Cardiac muscle cell (in vitro differentiated cells and primary cell): ENCODE measurements at regions not wholly inside any gene's neighbourhood (a gene's known extent, or its start where the extent isn't known, plus 50 kb on each side); places are given as distances from the start of the nearest gene placed in this dataset.

Experiments
- DNase-seq, 2 donors: peaks; one replicate each; pipeline versions ENCODE4 v3.0.0 to v3.0.0-alpha.2; 2010 to 2017; ENCODE audit warnings: low read depth in 1 of 2, low spot score in 1 of 2
- H3K27ac ChIP-seq: fragments of 200-600 bp; sonication (generic); 2 replicates; pipeline ENCODE4 v1.5.1; 2016
- H3K27me3 ChIP-seq: fragments of 200-600 bp; sonication (generic); 2 replicates; pipeline ENCODE4 v1.6.0; 2016; ENCODE audit warnings: control low read depth
- H3K36me3 ChIP-seq: fragments of 200-600 bp; sonication (generic); 2 replicates; pipeline ENCODE4 v1.5.1; 2016; ENCODE audit warnings: control low read depth
- H3K4me1 ChIP-seq: fragments of 200-600 bp; sonication (generic); 2 replicates; pipeline ENCODE4 v1.8.1; 2017; ENCODE audit warnings: low read depth, mild to moderate bottlenecking, mixed run types
- H3K4me3 ChIP-seq: fragments of 200-600 bp; sonication (generic); 2 replicates; pipeline ENCODE4 v1.5.1; 2016; ENCODE audit warnings: mild to moderate bottlenecking
- H3K9me3 ChIP-seq: fragments of 200-600 bp; sonication (generic); 2 replicates; pipeline ENCODE4 v1.5.1; 2017; ENCODE audit warnings: low read depth, mild to moderate bottlenecking, control low read depth
- CTCF ChIP-seq: IDR thresholded peaks from 2 replicates; pipeline ENCODE4 v1.5.1; 2012; ENCODE audit warnings: low read depth, mild to moderate bottlenecking, low read length

GRCh38 chr1:9419369-9420041, 119.8 kb upstream of the SLC25A33 start:
- peaks cover 1% of the 10 kb centered on the region for H3K4me1 ChIP-seq
- no peak for TF ChIP-seq CTCF
- H3K27ac ChIP-seq = no peak overlapping the region
- no peaks in the 10 kb centered on the region for H3K9me3 ChIP-seq
- no peak for DNase-seq
- no peak overlapping the region for H3K4me3 ChIP-seq
- H3K36me3 ChIP-seq = no peaks in the 10 kb centered on the region
- H3K27me3 ChIP-seq = no peaks in the 10 kb centered on the region

GRCh38 chr1:9420835-9421532, 118.3 kb upstream of the SLC25A33 start:
- TF ChIP-seq CTCF = no peak
- Histone ChIP-seq H3K9me3 (no peaks in the 10 kb centered on the region), H3K27ac (no peak overlapping the region), H3K27me3 (no peaks in the 10 kb centered on the region), H3K4me3 (no peak overlapping the region), H3K36me3 (no peaks in the 10 kb centered on the region), H3K4me1 (no peaks in the 10 kb centered on the region)
- DNase-seq = no peak

- no peak for TF ChIP-seq CTCF
- no peaks in the 10 kb centered on the region for H3K27me3 ChIP-seq
These were observed 117.8 kb upstream of the SLC25A33 start for GRCh38 chr1:9421533-9421873.

GRCh38 chr1:9422321-9422720, 116.9 kb upstream of the SLC25A33 start:
- no peak overlapping the region for H3K27ac ChIP-seq
- no peaks in the 10 kb centered on the region for H3K4me1 ChIP-seq
- H3K4me3 ChIP-seq = no peak overlapping the region
- H3K36me3 ChIP-seq = no peaks in the 10 kb centered on the region
- no peaks in the 10 kb centered on the region for H3K27me3 ChIP-seq
- TF ChIP-seq CTCF = no peak
- DNase-seq = no peak
- H3K9me3 ChIP-seq = no peaks in the 10 kb centered on the region

More at GRCh38 chr1:9421533-9421873, 117.8 kb upstream of the SLC25A33 start:
- Histone ChIP-seq H3K4me1 (no peaks in the 10 kb centered on the region), H3K4me3 (no peak overlapping the region), H3K9me3 (no peaks in the 10 kb centered on the region), H3K36me3 (no peaks in the 10 kb centered on the region), H3K27ac (no peak overlapping the region)
- DNase-seq = no peak

GRCh38 chr1:9422911-9423505, 116.3 kb upstream of the SLC25A33 start:
- DNase-seq = no peak
- no peak for TF ChIP-seq CTCF
- no peaks in the 10 kb centered on the region for H3K9me3 ChIP-seq
- no peak overlapping the region for H3K4me3 ChIP-seq
- no peaks in the 10 kb centered on the region for H3K27me3 ChIP-seq
- H3K4me1 ChIP-seq = no peaks in the 10 kb centered on the region
- no peak overlapping the region for H3K27ac ChIP-seq
- H3K36me3 ChIP-seq = no peaks in the 10 kb centered on the region
